WTC11 (cell line): ENCODE measurements at regions not wholly inside any gene's neighbourhood (a gene's known extent, or its start where the extent isn't known, plus 50 kb on each side); places are given as distances from the start of the nearest gene placed in this dataset.

Experiments
- ESRRA ChIP-seq: sonication (generic); formaldehyde crosslinking; IDR thresholded peaks from 2 replicates; pipeline ENCODE4 v1.8.1; 2022; ENCODE audit warnings: mild to moderate bottlenecking, missing genetic modification reagents, borderline replicate concordance
- FOXJ3 ChIP-seq: sonication (generic); formaldehyde crosslinking; IDR thresholded peaks from 2 replicates; pipeline ENCODE4 v1.9.0; 2021; ENCODE audit warnings: missing genetic modification reagents, mild to moderate bottlenecking, borderline replicate concordance
- JUN ChIP-seq: sonication (generic); formaldehyde crosslinking; IDR thresholded peaks from 2 replicates; pipeline ENCODE4 v1.8.0; 2023; ENCODE audit warnings: mild to moderate bottlenecking, missing genetic modification reagents
- TP53 ChIP-seq: sonication (generic); formaldehyde crosslinking; IDR thresholded peaks from 2 replicates; pipeline ENCODE4 v1.8.1; 2023; ENCODE audit warnings: mild to moderate bottlenecking, missing genetic modification reagents
- USF2 ChIP-seq: sonication (generic); formaldehyde crosslinking; IDR thresholded peaks from 2 replicates; pipeline ENCODE4 v1.8.1; 2023; ENCODE audit warnings: mild to moderate bottlenecking, missing genetic modification reagents, moderate library complexity
- ZNF121 ChIP-seq: sonication (generic); formaldehyde crosslinking; IDR thresholded peaks from 2 replicates; pipeline ENCODE4 v1.8.0; 2023; ENCODE audit warnings: missing genetic modification reagents
- ZNF263 ChIP-seq: sonication (generic); formaldehyde crosslinking; IDR thresholded peaks from 2 replicates; pipeline ENCODE4 v1.8.1; 2022; ENCODE audit warnings: low read depth, mild to moderate bottlenecking, moderate library complexity, missing genetic modification reagents
- TF ChIP-seq, protein P1 (sequence below): fragments of 200-600 bp; IDR thresholded peaks from 2 replicates; pipeline ENCODE4 v1.8.0; 2022; ENCODE audit warnings: antibody characterized with exemption
- TF ChIP-seq, protein P2 (sequence below): sonication (generic); formaldehyde crosslinking; IDR thresholded peaks from 2 replicates; pipeline ENCODE4 v1.8.0; 2022; ENCODE audit warnings: missing genetic modification reagents

GRCh38 chr2:83536556-83536955, 922.5 kb downstream of the SUCLG1 start:
- TF ChIP-seq FOXJ3 (CRISPR knock-in tag) (no peak), ZNF121 (CRISPR knock-in tag) (no peak), ZNF263 (CRISPR knock-in tag) (no peak), ESRRA (CRISPR knock-in tag) (no peak), USF2 (no peak), TP53 (CRISPR knock-in tag) (no peak), JUN (CRISPR knock-in tag) (no peak)
- TF ChIP-seq, protein P1, sequence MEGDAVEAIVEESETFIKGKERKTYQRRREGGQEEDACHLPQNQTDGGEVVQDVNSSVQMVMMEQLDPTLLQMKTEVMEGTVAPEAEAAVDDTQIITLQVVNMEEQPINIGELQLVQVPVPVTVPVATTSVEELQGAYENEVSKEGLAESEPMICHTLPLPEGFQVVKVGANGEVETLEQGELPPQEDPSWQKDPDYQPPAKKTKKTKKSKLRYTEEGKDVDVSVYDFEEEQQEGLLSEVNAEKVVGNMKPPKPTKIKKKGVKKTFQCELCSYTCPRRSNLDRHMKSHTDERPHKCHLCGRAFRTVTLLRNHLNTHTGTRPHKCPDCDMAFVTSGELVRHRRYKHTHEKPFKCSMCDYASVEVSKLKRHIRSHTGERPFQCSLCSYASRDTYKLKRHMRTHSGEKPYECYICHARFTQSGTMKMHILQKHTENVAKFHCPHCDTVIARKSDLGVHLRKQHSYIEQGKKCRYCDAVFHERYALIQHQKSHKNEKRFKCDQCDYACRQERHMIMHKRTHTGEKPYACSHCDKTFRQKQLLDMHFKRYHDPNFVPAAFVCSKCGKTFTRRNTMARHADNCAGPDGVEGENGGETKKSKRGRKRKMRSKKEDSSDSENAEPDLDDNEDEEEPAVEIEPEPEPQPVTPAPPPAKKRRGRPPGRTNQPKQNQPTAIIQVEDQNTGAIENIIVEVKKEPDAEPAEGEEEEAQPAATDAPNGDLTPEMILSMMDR: no peak
- TF ChIP-seq, protein P2, sequence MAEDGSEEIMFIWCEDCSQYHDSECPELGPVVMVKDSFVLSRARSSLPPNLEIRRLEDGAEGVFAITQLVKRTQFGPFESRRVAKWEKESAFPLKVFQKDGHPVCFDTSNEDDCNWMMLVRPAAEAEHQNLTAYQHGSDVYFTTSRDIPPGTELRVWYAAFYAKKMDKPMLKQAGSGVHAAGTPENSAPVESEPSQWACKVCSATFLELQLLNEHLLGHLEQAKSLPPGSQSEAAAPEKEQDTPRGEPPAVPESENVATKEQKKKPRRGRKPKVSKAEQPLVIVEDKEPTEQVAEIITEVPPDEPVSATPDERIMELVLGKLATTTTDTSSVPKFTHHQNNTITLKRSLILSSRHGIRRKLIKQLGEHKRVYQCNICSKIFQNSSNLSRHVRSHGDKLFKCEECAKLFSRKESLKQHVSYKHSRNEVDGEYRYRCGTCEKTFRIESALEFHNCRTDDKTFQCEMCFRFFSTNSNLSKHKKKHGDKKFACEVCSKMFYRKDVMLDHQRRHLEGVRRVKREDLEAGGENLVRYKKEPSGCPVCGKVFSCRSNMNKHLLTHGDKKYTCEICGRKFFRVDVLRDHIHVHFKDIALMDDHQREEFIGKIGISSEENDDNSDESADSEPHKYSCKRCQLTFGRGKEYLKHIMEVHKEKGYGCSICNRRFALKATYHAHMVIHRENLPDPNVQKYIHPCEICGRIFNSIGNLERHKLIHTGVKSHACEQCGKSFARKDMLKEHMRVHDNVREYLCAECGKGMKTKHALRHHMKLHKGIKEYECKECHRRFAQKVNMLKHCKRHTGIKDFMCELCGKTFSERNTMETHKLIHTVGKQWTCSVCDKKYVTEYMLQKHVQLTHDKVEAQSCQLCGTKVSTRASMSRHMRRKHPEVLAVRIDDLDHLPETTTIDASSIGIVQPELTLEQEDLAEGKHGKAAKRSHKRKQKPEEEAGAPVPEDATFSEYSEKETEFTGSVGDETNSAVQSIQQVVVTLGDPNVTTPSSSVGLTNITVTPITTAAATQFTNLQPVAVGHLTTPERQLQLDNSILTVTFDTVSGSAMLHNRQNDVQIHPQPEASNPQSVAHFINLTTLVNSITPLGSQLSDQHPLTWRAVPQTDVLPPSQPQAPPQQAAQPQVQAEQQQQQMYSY (CRISPR knock-in tag): no peak
